Hypothalamus (tissue), 51 donors: ENCODE measurements at regions not wholly inside any gene's neighbourhood (a gene's known extent, or its start where the extent isn't known, plus 50 kb on each side); places are given as distances from the start of the nearest gene placed in this dataset.

Experiments
- DNase-seq, 51 donors: peaks; one replicate each; lab custom pipeline; 2025; lab: John Stamatoyannopoulos, UW

DNA sequence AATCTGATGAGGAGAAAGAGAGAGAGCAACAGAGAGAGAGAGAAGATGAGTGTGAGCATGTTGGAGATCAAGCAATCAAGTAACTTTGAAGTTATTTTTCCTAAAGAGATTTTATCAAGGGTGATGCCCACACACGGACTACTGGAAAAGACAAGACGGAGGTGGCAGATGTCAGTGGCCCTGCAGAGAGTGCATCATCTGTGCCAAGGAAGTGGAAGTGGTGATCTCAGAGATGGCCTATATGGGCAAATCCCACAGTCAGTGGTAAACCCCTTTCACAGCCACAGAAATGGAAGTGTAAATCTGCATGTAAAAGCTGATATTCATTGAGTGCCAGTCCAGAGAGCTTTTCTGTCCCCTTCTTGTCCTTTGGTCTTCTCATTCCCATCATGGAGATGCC lies 577.2 kb upstream of the AADAT start:
- no peak for DNase-seq

DNA sequence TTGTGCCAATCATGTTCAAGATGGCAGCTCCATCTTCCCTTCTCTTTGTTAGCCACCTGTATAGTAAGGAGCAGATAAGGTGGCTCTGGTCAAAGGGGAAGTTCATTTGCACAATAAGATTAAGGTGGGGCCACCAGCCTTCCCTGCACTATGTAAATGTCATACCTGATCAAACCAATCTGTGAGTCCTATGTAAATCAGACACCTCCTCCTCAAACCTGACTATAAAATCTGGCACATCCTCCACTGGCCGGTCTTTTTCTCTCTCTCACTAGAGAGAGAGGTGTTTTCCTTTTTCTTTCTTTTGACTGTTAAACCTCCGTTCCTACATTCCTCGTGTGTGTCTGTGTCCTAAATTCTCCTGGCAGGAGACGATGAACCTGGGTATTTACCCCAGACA lies 572.5 kb upstream of the AADAT start:
- no peak for DNase-seq

DNA sequence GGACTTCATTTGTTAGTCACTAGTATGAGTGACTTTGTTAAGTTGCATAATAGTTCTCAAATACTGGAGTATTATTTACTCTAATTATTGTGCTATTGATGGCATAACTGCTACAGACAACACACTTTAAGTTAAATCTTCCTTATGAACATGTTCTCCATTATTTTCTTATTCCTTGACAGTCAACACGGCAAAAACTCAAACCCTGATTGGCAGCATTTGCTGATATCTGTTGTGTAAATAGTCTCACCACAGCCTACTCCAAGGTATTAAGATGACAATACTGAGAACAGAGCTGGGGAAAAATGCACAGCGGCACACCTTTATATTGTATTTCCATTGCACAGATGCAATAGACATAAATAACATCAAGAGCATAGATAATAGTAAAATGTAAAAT lies 568.0 kb upstream of the AADAT start:
- DNase-seq, result no peak

DNA sequence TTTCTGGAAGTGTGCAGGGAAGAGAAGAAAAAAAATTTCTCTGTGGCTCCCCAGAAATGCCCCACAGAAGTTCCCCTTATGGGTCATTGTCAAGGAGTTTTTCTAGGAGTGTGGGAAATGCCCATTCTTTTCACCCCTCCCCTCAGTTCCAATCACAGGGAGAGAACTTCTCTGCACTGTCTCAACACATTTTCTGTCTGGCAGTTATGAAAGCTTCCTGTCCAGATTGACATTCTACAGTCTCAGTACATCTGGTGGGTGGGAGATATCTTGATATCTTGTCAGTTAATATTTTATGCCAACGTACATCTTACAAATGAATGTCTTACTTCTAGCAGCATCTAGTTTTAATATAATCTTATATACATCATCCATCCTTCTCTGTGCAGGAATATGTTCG lies 566.8 kb upstream of the AADAT start:
- DNase-seq, result no peak

DNA sequence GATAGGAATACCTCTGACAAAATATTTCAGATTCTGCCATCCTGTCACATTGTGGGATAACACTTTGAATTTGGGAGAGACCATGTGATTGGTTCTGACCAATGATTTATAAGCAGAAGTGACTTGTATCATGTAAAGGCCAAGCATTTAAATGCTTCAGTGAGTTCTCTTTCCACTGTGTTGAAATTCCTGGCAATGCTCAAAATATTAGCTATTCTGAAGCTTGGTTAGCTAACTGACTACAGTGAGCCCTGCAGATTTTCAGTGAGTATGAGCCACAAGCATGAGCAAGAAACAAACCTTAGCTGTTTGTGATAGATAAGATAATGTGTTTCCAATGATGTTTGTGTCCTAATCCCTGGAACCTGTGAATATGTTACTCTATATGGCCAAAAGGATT lies 562.8 kb upstream of the AADAT start:
- DNase-seq, result no peak

DNA sequence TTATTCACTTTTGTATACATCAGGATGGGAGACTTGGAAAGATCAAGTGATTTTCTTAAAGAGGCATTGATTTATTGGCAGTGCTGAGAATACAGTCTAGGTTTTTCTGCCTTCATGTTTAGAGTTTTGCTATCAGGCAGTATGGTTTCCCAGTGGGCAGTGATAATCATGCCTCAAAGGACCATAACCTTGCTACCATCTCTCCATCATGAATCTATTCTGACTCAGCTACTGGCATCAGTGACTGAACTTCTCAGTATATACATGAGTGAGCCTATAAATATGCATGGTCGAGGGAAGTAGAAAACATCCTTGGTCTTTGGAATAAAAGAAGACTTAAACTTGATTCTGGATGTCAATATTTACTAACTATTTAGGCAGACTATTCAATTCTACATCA lies 562.0 kb upstream of the AADAT start:
- no peak for DNase-seq

DNA sequence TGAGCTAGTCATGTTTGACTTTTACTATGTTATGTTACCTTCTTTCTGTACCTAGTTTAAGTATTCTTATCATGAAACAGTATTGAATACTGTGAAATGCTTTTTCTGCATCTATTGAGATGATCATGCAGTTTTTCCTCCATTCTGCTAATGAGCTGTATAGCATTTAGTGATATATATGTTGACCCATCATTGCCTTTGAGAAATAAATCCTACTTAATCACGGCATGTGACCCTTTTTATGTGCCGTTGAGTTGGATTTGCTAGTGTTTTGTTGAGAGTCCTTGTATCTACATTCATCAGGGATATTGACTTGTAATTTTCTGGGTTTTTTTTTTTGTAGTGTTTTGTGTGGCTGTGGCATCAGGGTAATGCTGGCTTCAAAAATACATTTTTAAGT lies 537.7 kb upstream of the AADAT start:
- no peak for DNase-seq

DNA sequence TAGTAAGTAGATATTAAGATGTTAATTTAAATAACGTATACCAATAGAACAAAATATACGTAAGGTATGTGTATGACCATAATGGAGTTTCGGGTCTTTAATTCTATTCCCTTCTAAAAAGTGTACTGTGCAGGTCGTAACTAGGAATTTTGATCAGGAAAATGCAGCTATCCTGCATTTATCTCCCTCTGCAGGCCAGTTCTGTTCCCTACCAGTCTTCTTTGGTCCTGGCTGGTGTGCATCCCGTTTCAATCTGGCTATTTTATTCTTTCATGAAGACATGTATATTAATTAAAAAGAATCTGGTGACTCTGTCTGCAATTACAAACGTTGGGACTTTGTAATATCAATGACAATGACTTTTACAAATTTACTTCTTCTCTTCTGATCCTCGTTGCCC lies 534.1 kb upstream of the AADAT start:
- no peak for DNase-seq

DNA sequence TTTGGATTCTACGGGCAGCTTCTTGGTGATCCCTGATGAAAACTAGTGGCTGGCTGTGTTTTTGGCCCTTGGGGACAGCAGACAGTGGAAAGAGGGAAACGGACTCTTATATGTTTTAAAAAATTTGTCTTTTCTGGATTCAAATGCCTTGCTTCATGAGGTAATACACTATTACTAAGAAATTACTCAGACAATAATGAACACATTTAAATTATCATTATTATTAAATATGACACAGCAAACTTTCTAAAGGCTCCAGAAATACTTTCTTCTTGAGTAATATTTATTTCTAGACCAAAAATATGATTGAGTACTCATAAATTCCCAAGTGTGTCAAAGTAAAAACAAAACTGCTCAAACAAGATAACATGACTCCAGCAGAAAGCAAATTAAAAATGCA lies 520.7 kb upstream of the AADAT start:
- DNase-seq, result no peak

DNA sequence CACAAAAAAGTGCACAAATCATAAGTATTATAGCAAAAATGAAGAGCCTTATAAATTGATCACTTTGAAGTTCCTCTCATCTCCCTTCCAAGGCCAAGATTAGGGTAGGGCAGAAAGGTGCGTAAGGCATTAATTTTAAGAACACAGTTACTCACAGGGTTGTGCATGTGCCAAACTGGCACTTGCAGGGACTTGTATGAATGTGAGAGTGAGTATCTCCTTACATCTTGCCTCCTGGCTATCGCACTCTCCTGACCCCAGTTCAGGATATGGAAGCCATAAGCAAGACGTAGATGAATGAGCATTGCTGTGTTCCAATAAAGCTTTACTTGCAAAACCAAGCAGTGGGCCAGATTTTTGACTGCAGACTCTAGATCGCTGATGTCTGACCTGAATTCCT lies 510.1 kb upstream of the AADAT start:
- DNase-seq, result no peak

DNA sequence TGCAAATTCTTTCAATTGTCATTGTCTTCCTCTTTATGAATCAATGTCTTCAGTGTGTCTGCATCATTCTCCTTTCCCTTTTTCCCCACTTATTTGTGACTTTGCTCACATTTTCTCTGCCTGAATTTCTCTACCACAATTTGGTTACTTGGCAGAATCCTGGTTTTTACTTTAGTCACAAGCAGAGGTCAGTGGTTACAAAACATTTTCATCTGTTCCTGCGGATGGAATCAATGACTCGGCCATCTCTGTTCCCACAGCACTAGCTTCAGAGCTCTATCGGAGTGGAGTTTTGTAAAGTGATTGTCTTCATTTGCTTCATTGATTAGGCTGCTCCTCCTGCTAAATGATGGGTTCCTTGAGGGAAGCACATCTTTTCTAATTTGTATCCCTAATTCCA lies 501.3 kb upstream of the AADAT start:
- no peak for DNase-seq

DNA sequence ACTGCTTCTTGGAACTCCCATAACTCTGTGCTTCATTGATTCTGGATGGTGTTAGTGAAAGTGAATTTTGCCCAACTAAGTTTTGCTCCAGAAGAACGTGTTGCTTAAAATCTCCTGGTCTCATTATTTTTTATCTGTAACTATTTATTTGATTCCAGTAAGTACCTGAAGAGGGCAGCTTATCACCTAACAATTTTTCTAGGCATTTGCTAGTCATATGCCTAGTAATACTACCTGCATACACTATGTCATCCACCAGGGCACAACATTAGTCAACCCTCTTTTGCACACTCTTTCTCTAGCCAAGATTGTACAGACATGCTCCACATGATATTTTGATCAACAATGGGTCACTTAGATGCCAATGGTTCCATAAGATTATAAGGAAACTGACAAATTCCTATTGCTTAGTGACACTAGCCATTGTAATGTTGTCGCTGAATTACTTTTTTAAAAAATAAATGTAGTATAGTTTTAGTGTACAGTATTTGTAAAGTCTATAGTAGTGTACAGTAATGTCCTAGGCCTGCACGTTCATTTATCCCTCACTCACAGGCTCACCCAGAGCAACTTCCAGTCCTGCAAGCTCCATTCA lies 499.9 kb upstream of the AADAT start:
- no peak for DNase-seq

DNA sequence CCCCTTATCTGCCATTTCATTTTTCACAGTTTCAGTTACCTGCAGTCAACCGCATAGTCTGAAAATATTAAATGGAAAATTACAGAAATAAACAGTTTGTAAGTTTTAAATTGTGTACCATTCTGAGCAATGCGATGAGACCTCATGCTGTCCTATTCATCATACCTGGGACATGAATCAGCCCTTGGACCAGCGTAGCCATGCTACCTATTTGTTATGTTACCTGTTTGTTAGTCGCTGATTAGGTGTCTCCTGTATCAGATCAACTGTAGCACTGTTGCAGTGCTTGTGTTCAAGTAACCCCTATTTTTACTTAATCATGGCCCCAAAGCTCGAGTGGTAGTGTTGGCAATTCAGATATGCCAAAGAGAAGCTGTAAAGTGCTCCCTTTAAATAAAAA lies 492.2 kb upstream of the AADAT start:
- no peak for DNase-seq

DNA sequence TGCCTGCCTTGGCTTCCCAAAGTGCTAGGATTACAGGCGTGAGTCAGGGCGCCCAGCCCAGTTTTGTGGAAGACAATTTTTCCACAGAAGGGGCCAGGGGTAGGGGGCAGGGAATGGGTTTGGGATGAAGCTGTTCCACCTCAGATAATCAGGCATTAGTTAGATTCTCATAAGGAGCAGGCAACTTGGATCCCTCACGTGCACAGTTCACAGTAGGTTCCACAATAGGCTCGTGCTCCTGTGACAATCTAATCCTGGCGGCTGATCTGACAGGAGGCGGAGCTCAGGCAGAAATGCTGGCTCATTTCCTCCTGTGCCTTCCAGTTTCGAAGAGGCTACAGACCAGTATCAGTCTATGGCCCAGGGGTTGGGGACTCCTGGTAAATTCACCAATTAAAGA lies 491.6 kb upstream of the AADAT start:
- no peak for DNase-seq

DNA sequence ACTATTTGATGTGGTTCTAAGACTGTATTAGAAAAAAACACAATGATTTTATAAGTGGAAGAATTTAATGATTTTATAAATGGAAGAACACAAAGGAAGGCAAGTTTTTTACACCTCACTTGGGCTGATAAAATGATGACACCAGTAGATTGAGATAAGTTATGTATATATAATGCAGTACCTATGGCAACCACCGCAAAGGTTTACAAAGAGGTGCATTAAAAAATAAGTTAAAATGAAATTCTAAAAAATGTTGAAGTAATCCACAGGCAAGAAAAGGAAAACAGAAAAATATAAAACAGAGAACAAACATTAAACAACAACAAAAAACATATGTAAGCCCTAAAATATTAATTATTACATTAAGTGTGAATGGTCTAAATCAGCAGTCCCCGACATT lies 490.9 kb upstream of the AADAT start:
- DNase-seq, result no peak

DNA sequence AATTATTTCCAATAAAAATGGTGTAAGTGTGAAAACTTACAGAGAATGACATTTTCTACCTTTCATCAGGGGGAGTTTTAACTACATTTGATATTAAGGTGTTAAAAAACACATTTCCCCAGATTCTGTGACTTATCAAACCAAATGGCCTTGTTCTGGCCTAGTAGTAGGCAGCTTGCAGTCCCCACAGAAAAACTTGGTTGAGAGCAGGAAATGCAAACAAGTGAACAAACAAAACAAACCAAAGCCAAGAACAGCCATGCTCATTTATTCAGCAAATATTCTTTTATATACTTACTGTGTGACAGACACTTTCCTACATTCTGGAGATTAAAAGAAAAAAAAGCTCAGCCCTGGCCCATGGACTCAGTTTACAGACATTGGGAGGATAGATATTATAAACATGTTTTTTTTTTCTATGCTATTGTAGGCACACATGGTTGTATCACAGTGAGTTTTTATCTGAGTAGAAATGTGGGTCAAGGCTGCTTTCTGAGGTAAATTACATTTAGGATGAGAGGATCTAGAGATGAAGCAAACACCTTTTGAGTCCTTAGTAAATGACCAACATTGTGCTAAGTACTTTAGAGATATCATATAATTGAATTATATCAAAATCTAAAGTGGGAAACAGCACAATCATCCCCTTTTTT lies 449.2 kb upstream of the AADAT start:
- no peak for DNase-seq

DNA sequence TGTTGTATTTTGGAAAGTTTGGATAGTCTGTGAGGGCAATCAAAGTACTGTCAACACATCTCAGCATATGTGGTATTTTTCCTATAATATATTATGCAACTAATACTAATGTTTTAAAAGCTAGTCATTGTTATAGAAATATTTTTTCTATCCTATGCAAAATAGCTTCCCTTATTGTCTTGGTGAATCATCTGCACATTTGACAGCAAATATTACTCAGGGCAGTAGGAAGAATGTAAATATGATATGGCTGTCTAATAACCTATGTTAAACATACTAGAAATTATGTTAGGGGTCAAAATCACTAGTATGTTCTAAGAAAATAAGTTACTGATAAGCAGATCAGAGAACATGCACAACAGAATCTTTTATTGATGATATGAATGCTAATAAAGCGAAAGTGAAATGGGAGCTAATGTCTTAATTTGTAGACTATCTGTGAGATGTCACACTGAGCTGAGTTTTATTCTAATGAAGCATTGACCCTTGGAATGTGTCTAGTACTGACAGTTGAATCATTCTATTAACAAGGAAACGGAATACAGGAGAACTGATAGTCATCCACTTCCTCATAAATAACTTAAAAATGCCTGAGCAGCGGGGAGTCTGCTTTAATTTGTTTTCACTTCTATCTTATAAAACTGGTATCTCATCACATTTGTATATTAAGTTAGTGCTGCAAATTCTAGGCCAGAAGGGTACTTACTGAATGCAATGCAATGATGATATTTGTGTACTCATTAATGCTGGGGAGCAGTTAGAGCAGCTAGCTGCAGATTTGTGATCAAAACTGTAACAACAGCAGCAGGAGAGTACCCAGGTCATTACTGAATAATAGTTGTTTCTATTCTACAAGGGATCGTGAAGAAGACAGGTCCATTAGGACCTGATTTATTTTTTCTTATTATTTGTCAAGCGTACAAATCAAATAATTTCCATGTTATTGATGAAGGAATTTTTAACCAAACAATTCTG lies 440.3 kb upstream of the AADAT start:
- DNase-seq, result no peak

DNA sequence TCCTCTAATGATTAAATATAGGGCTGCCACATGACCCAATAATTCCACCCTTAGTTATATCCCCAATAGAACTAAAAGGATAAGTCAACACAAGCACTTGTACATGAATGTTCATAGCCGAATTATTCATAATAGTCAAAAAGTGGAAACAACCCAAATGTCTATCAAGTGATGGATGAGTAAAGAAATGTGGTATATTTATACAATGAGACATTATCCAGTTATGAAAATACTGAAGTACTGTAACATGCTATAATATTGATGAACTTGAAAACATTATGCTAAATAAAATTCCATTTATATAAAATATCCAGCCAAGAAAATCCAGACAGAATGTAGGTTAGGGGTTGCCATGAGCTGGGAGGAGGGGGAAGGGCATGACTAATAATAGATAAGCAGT lies 436.7 kb upstream of the AADAT start:
- DNase-seq, result no peak

DNA sequence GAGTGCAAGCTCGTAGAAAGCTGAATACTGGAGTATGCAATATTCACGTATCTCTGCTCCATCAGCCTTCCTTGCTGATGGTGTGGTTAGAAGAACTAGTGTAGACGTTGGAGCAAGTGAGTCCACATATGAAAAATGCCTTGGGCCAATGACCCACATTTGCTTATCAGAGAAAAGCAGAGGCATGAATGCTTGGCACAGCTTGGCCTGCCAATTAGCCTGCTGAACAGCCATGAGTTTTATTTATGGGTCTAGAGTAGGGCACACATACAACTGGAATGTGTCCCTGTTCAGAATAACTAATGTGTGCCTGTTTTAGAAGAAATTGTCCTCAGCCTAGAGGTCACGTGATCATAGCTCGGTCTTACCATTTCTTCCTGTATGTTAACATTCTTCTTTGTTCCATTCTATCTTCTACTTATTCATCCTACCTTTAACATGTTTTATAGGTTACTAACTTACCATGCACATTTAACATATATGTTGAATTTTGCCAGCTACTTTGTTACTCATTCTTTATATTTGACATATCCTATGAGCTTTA lies 432.7 kb upstream of the AADAT start:
- DNase-seq, result no peak

DNA sequence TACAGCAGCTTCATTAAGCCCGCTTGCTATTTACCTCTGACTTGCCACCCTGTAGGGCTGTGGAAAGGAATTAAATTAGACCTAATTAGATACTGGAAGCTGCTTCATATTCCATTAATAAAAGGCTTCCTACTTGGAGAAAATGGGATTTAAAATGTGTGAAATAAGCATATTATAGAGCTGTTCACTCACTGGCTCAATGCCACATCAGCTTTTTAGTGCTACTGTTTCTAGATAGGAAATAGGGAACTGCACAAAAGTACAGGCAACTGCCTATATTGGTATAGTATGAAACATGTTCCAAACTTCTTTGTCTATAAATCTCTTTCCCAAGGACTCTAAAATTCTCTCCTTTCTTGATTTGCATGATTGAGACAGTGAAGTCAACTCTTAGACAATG lies 407.9 kb upstream of the AADAT start:
- DNase-seq, result no peak

DNA sequence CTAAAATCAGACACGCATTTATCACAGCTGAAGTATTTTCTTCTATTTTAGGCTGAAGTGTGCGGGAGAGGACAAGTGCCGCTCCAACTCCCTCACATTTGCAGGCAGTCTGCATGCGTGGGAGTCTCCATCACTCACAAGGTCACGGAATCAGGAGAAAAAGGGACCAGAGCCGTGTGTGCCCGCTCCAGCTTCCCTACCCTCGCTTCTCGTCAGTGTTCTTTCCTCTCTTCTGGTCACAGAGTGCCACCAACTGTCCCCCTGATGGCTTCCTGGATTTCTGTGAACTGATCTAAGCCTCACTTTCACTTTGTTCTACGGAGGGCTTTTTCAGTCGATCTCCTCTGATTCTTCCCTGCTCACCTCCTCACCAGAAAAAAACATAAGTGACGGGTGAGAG lies 407.4 kb upstream of the AADAT start:
- peak in 1 of 51 donors; percentile 0 for DNase-seq

DNA sequence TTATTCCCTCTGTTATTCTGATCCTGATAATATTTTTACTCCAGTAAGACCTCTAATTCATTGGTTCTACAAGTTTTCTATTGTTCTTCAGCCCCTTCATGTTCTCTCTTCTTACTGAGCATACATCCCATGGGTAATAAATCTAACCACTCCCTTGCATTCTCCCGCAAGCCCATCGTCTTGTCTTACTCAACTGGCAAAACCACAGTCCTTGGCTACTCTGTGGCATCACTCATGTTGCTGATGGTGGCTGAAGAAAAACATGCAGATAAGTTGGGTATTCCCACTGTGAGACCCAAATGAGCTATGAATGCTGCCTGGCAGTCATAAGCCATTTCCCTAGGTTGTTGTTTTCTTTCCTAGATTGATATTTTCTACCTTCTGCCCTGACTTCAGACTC lies 402.2 kb upstream of the AADAT start:
- DNase-seq, result no peak
